ENCODE measurements at regions not wholly inside any gene's neighbourhood (a gene's known extent, or its start where the extent isn't known, plus 50 kb on each side); places are given as distances from the start of the nearest gene placed in this dataset.
A peak's percentile ranks its signal among the peaks of the same experiment; 100 is the strongest.

- H3K4me3 Mint-ChIP-seq = no peak overlapping the region
- peaks cover 0 to 4% (median 0%) of the 10 kb centered on the region in 3 donors for H3K4me1 Mint-ChIP-seq
- peaks cover 8 to 47% (median 27%) of the 10 kb centered on the region in 3 donors for H3K27me3 Mint-ChIP-seq
- DNase-seq = no peak
- peaks cover 0 to under 1% (median 0%) of the 10 kb centered on the region in 7 donors for H3K9me3 Mint-ChIP-seq
- H3K36me3 Mint-ChIP-seq = no peaks in the 10 kb centered on the region
- no peak for ATAC-seq (ENCODE audit: low read depth in 2 of 2)
- peak overlapping the region in 1 of 6 donors; percentile 0 for H3K27ac Mint-ChIP-seq
Observed at GRCh38 chr2:100627330-100628300, 64.8 kb downstream of the PDCL3 start.

- no peaks in the 10 kb centered on the region for H3K9me3 Mint-ChIP-seq
- no peak overlapping the region for H3K27ac Mint-ChIP-seq
- H3K4me3 Mint-ChIP-seq = no peak overlapping the region
- H3K4me1 Mint-ChIP-seq = peaks cover 0 to 4% (median 0%) of the 10 kb centered on the region in 3 donors
- DNase-seq (no peak), ATAC-seq (ENCODE audit: low read depth in 2 of 2) (no peak)
- H3K27me3 Mint-ChIP-seq = peaks cover 8 to 42% (median 20%) of the 10 kb centered on the region in 3 donors
- no peaks in the 10 kb centered on the region for H3K36me3 Mint-ChIP-seq
Observed at GRCh38 chr2:100628506-100628905, 65.7 kb downstream of the PDCL3 start.

- Mint-ChIP-seq H3K9me3 (no peaks in the 10 kb centered on the region), H3K27me3 (peaks cover 8 to 42% (median 20%) of the 10 kb centered on the region in 3 donors), H3K4me3 (no peak overlapping the region), H3K36me3 (no peaks in the 10 kb centered on the region), H3K4me1 (peaks cover 0 to 4% (median 0%) of the 10 kb centered on the region in 3 donors), H3K27ac (no peak overlapping the region)
- DNase-seq = no peak
- no peak for ATAC-seq (ENCODE audit: low read depth in 2 of 2)
Observed at GRCh38 chr2:100629309-100629708, 66.5 kb downstream of the PDCL3 start.

- Mint-ChIP-seq H3K4me3 (no peak overlapping the region), H3K36me3 (no peaks in the 10 kb centered on the region), H3K27ac (no peak overlapping the region), H3K9me3 (no peaks in the 10 kb centered on the region), H3K27me3 (peaks cover 8 to 40% (median 19%) of the 10 kb centered on the region in 3 donors), H3K4me1 (peaks cover 0 to 4% (median 0%) of the 10 kb centered on the region in 3 donors)
- no peak for ATAC-seq (ENCODE audit: low read depth in 2 of 2)
- DNase-seq = no peak
Observed at GRCh38 chr2:100630473-100630977, 67.7 kb downstream of the PDCL3 start.

GRCh38 chr2:100632037-100632436 is 69.2 kb downstream of the PDCL3 start:
- H3K4me3 Mint-ChIP-seq = no peak overlapping the region
- peaks cover 9 to 40% (median 22%) of the 10 kb centered on the region in 3 donors for H3K27me3 Mint-ChIP-seq
- H3K4me1 Mint-ChIP-seq = peaks cover 0 to 4% (median 0%) of the 10 kb centered on the region in 3 donors
- H3K27ac Mint-ChIP-seq = peak overlapping the region in 1 of 6 donors; percentile 47
- no peak for ATAC-seq (ENCODE audit: low read depth in 2 of 2)
- no peaks in the 10 kb centered on the region for H3K9me3 Mint-ChIP-seq
- no peak for DNase-seq
- H3K36me3 Mint-ChIP-seq = no peaks in the 10 kb centered on the region

GRCh38 chr2:100632759-100633158 is 70.0 kb downstream of the PDCL3 start:
- Mint-ChIP-seq H3K9me3 (no peaks in the 10 kb centered on the region), H3K36me3 (no peaks in the 10 kb centered on the region), H3K4me3 (no peak overlapping the region), H3K27me3 (peaks cover 16 to 40% (median 20%) of the 10 kb centered on the region in 3 donors), H3K4me1 (peaks cover 0 to 4% (median 0%) of the 10 kb centered on the region in 3 donors), H3K27ac (no peak overlapping the region)
- DNase-seq = no peak
- ATAC-seq (ENCODE audit: low read depth in 2 of 2) = no peak

- no peak for ATAC-seq (ENCODE audit: low read depth in 2 of 2)
- Mint-ChIP-seq H3K27me3 (peaks cover 39 to 72% (median 49%) of the 10 kb centered on the region in 3 donors), H3K27ac (no peak overlapping the region), H3K36me3 (no peaks in the 10 kb centered on the region), H3K9me3 (peaks cover 0 to 4% (median 0%) of the 10 kb centered on the region in 7 donors), H3K4me1 (no peaks in the 10 kb centered on the region), H3K4me3 (no peak overlapping the region)
- DNase-seq = no peak
Observed at GRCh38 chr2:100639588-100640390, 77.0 kb downstream of the PDCL3 start.

GRCh38 chr2:100640431-100641124 is 77.8 kb downstream of the PDCL3 start:
- Mint-ChIP-seq H3K4me1 (no peaks in the 10 kb centered on the region), H3K9me3 (peaks cover 0 to 4% (median 0%) of the 10 kb centered on the region in 7 donors), H3K27ac (no peak overlapping the region), H3K36me3 (no peaks in the 10 kb centered on the region), H3K27me3 (peaks cover 45 to 76% (median 56%) of the 10 kb centered on the region in 3 donors), H3K4me3 (no peak overlapping the region)
- ATAC-seq (ENCODE audit: low read depth in 2 of 2) (no peak), DNase-seq (no peak)

- H3K27ac Mint-ChIP-seq = no peak overlapping the region
- H3K36me3 Mint-ChIP-seq = no peaks in the 10 kb centered on the region
- no peak for DNase-seq
- peaks cover 49 to 71% (median 54%) of the 10 kb centered on the region in 3 donors for H3K27me3 Mint-ChIP-seq
- ATAC-seq (ENCODE audit: low read depth in 2 of 2) = no peak
- H3K4me1 Mint-ChIP-seq = no peaks in the 10 kb centered on the region
- peaks cover 0 to 4% (median 0%) of the 10 kb centered on the region in 7 donors for H3K9me3 Mint-ChIP-seq
- no peak overlapping the region for H3K4me3 Mint-ChIP-seq
Observed at GRCh38 chr2:100641125-100641435, 78.3 kb downstream of the PDCL3 start.

GRCh38 chr2:100642425-100642824 is 79.6 kb downstream of the PDCL3 start:
- DNase-seq = no peak
- no peak overlapping the region for H3K4me3 Mint-ChIP-seq
- peaks cover 0 to under 1% of the 10 kb centered on the region in 2 donors for H3K36me3 Mint-ChIP-seq
- H3K27ac Mint-ChIP-seq = no peak overlapping the region
- ATAC-seq (ENCODE audit: low read depth in 2 of 2) = no peak
- H3K9me3 Mint-ChIP-seq = peaks cover 0 to 4% (median 0%) of the 10 kb centered on the region in 7 donors
- no peaks in the 10 kb centered on the region for H3K4me1 Mint-ChIP-seq
- H3K27me3 Mint-ChIP-seq = peaks cover 48 to 65% (median 49%) of the 10 kb centered on the region in 3 donors

- Mint-ChIP-seq H3K27me3 (peaks cover 43 to 65% (median 53%) of the 10 kb centered on the region in 3 donors), H3K27ac (no peak overlapping the region), H3K36me3 (peaks cover 4 to 9% of the 10 kb centered on the region in 2 donors), H3K9me3 (peaks cover 3 to 9% (median 7%) of the 10 kb centered on the region in 7 donors), H3K4me3 (no peak overlapping the region), H3K4me1 (no peaks in the 10 kb centered on the region)
- ATAC-seq (ENCODE audit: low read depth in 2 of 2) = no peak
- no peak for DNase-seq
Observed at GRCh38 chr2:100643467-100643866, 80.7 kb downstream of the PDCL3 start.

- peaks cover 42 to 62% (median 54%) of the 10 kb centered on the region in 3 donors for H3K27me3 Mint-ChIP-seq
- no peak overlapping the region for H3K4me3 Mint-ChIP-seq
- H3K27ac Mint-ChIP-seq = no peak overlapping the region
- peaks cover 3 to 13% (median 7%) of the 10 kb centered on the region in 7 donors for H3K9me3 Mint-ChIP-seq
- DNase-seq = no peak
- H3K4me1 Mint-ChIP-seq = no peaks in the 10 kb centered on the region
- H3K36me3 Mint-ChIP-seq = peaks cover 4 to 9% of the 10 kb centered on the region in 2 donors
- ATAC-seq (ENCODE audit: low read depth in 2 of 2) = no peak
Observed at GRCh38 chr2:100643906-100644501, 81.2 kb downstream of the PDCL3 start.

Data from naive B cell (primary cell).